PC-3 (cell line): ENCODE measurements at regions not wholly inside any gene's neighbourhood (a gene's known extent, or its start where the extent isn't known, plus 50 kb on each side); places are given as distances from the start of the nearest gene placed in this dataset.
A peak's percentile ranks its signal among the peaks of the same experiment; 100 is the strongest.

Source experiments
- ATAC-seq: fragments of 200-7000 bp; cut with Tn5 transposase; 2 replicates; pipeline ENCODE4 v1.9.1; 2020; ENCODE audit warnings: mild to moderate bottlenecking, moderate library complexity
- BruUV-seq: library from RNA; stranded (reverse); fragments of 400-500 nt; replicated peaks from 2 replicates; lab custom pipeline; 2021; lab: Mats Ljungman, UMichigan
- CTCF ChIA-PET: fragments of 300-600 bp; sonication (Branson Sonifier 250); formaldehyde crosslinking; loops from one replicate; lab custom pipeline; 2022; ENCODE audit warnings: antibody characterized with exemption; lab: Charles Lee
- POLR2A ChIA-PET: fragments of 300-600 bp; sonication (Branson Sonifier 250); formaldehyde crosslinking; loops from one replicate; lab custom pipeline; 2022; ENCODE audit warnings: antibody characterized with exemption; ENCODE audit not compliant: unreplicated experiment; lab: Charles Lee
- DNase-seq: peaks from one replicate; pipeline ENCODE4 v3.0.0-alpha.2; 2015
- H2AFZ ChIP-seq: fragments of 300-600 bp; sonication (generic); 2 replicates; pipeline ENCODE4 v1.6.0; 2016; ENCODE audit warnings: antibody characterized with exemption, low read length
- H3F3A ChIP-seq: fragments of 300-600 bp; sonication (generic); one replicate; pipeline ENCODE4 v1.6.0; 2017; ENCODE audit warnings: antibody characterized with exemption, low read length, control low read depth, mild to moderate bottlenecking; ENCODE audit not compliant: unreplicated experiment
- H3K27ac ChIP-seq: fragments of 300-600 bp; sonication (generic); 2 replicates; pipeline ENCODE4 v1.5.1; 2016; ENCODE audit warnings: mild to moderate bottlenecking, low read length
- H3K27me3 ChIP-seq: fragments of 300-600 bp; sonication (generic); 2 replicates; pipeline ENCODE4 v1.6.1; 2016; ENCODE audit warnings: low read length, mixed read lengths
- H3K36me3 ChIP-seq: fragments of 300-600 bp; sonication (generic); 2 replicates; pipeline ENCODE4 v1.6.1; 2016; ENCODE audit warnings: low read depth, mixed run types, low read length, mixed read lengths
- H3K4me1 ChIP-seq: fragments of 300-600 bp; sonication (generic); 2 replicates; pipeline ENCODE4 v1.5.1; 2016; ENCODE audit warnings: low read length; ENCODE audit not compliant: insufficient read depth
- H3K4me2 ChIP-seq: fragments of 300-600 bp; sonication (generic); 2 replicates; pipeline ENCODE4 v1.6.0; 2016; ENCODE audit warnings: low read length
- H3K4me3 ChIP-seq: fragments of 300-600 bp; sonication (generic); 2 replicates; pipeline ENCODE4 v1.5.1; 2016; ENCODE audit warnings: mild to moderate bottlenecking, low read length, mixed read lengths
- H3K79me2 ChIP-seq: fragments of 300-600 bp; sonication (generic); 2 replicates; pipeline ENCODE4 v1.6.1; 2017; ENCODE audit warnings: low read length, mixed read lengths
- H3K9ac ChIP-seq: fragments of 300-600 bp; sonication (generic); 2 replicates; pipeline ENCODE4 v1.6.0; 2016; ENCODE audit warnings: mild to moderate bottlenecking, low read length
- H3K9me2 ChIP-seq: fragments of 300-600 bp; sonication (generic); replicated peaks from 2 replicates; pipeline ENCODE4 v1.6.1; 2016; ENCODE audit warnings: mixed run types, low read length, mixed read lengths
- H3K9me3 ChIP-seq: fragments of 300-600 bp; sonication (generic); 2 replicates; pipeline ENCODE4 v1.6.1; 2016; ENCODE audit warnings: low read length, mixed read lengths
- H4K20me1 ChIP-seq: fragments of 300-600 bp; sonication (generic); 2 replicates; pipeline ENCODE4 v1.6.1; 2016; ENCODE audit warnings: low read length, mixed read lengths
- EZH2 ChIP-seq: fragments of 300-600 bp; sonication (generic); IDR thresholded peaks from one replicate; pipeline ENCODE4 v1.6.1; 2017; ENCODE audit warnings: antibody characterized with exemption, mild to moderate bottlenecking, low read length; ENCODE audit not compliant: unreplicated experiment
- EZH2phosphoT487 ChIP-seq: fragments of 300-600 bp; sonication (generic); IDR thresholded peaks from 2 replicates; pipeline ENCODE4 v1.6.1; 2018; ENCODE audit warnings: mild to moderate bottlenecking, antibody characterized with exemption, low read length, borderline replicate concordance
- intact Hi-C: fragments of 100-400 bp; cut with micrococcal nuclease; formaldehyde crosslinking; loops from 2 replicates; pipeline ENCODE4 v1.9.0; 2023
- TF ChIP-seq, protein P1 (sequence below): fragments of 300-600 bp; sonication (generic); conservative IDR thresholded peaks from 2 replicates; pipeline ENCODE4 v1.5.1; 2017; ENCODE audit warnings: antibody characterized with exemption, low read depth, mild to moderate bottlenecking, low read length

DNA sequence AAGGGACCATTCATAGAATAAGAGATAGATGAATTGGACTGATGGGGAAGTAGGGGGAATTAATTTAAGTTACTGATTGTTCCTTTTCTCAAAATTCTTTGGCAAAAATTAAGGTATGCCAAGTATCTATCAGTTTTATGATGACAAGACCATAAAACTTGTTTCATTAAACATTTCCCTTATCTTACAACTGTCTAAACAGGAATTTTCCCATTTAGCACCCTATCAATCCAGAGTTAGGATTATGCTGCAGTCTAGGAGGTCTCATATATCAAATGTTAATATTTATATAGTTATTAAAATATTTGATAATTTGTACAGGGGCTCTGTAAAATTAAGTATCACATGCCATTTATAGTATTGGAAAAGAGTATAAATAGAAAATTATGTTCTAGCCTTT, 51.5 kb upstream of the ARID1B start:
- H3K9ac ChIP-seq: no peak overlapping the region
- ChIA-PET POLR2A (no interaction called here), CTCF (no interaction called here)
- H3K9me2 ChIP-seq: no peaks in the 10 kb centered on the region
- H3K9me3 ChIP-seq: no peaks in the 10 kb centered on the region
- TF ChIP-seq, protein P1, sequence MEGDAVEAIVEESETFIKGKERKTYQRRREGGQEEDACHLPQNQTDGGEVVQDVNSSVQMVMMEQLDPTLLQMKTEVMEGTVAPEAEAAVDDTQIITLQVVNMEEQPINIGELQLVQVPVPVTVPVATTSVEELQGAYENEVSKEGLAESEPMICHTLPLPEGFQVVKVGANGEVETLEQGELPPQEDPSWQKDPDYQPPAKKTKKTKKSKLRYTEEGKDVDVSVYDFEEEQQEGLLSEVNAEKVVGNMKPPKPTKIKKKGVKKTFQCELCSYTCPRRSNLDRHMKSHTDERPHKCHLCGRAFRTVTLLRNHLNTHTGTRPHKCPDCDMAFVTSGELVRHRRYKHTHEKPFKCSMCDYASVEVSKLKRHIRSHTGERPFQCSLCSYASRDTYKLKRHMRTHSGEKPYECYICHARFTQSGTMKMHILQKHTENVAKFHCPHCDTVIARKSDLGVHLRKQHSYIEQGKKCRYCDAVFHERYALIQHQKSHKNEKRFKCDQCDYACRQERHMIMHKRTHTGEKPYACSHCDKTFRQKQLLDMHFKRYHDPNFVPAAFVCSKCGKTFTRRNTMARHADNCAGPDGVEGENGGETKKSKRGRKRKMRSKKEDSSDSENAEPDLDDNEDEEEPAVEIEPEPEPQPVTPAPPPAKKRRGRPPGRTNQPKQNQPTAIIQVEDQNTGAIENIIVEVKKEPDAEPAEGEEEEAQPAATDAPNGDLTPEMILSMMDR: no peak
- TF ChIP-seq EZH2phosphoT487 (no peak), EZH2 (no peak)
- BruUV-seq: no TSS peak
- H3K79me2 ChIP-seq: no peaks in the 10 kb centered on the region
- no peak overlapping the region for H2AFZ ChIP-seq
- no peak overlapping the region for H3K27ac ChIP-seq
- no peak overlapping the region for H3K4me2 ChIP-seq
- no peak for DNase-seq
- no peak for ATAC-seq
- no peaks in the 10 kb centered on the region for H3F3A ChIP-seq
- H3K27me3 ChIP-seq: no peaks in the 10 kb centered on the region
- no peak overlapping the region for H3K4me3 ChIP-seq
- H3K4me1 ChIP-seq: peaks cover 12% of the 10 kb centered on the region; the same call in 1 of the 2 replicates
- intact Hi-C loops: no loop called here
- H3K36me3 ChIP-seq: no peaks in the 10 kb centered on the region
- no peaks in the 10 kb centered on the region for H4K20me1 ChIP-seq

DNA sequence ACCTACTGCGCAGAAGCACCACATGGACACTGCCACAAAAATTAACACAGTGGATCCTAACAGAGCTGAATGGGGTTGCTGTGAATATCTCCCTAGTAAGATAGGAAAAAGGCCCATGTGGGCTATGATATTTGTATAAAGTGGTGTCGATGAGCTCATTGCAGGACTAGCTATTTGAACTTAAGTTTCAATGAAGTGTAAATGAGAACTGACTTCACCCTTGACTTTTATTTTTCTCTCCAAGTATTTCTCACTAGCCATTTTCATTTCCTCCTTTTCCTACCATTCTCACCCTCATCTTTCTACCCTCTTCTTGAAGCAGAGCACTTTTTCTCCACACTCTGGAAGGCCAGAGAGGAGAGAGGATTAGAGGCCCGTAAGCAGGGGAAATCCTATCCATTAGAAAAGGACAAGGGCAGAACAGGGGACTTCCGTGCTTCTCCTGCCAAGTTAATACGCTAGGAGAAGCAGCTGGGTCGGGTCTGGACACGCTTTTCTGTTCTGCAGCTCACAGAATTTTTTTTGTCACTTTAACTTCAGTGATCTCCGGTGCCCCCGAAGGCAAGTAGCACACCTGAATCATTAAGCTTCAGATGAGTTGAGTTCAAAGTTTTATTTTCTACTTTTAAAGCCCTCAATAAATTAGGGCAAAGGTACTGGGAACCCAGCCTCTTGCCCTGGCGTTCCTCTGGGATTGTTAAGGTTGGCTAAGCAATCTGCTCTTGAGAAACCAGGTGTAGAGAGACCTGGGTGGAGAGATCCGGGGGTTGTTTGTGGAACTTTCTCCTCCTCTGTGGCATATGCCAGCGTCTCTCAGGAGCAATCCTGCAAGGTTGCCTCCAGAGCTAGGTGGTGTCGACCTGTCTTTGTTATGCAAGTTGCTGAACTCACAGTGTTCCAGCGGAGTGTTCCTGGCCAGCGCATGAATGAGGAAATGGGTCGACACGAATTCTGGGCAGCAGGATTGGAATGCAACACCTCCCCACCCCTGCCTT, 56.2 kb upstream of the ARID1B start:
- Histone ChIP-seq H3K9me2 (no peaks in the 10 kb centered on the region), H3K4me3 (no peak overlapping the region), H3F3A (no peaks in the 10 kb centered on the region), H3K9me3 (no peaks in the 10 kb centered on the region), H3K27me3 (no peaks in the 10 kb centered on the region), H3K4me1 (peaks cover 18% of the 10 kb centered on the region), H3K9ac (peak overlapping the region; percentile 19; the same call in 1 of the 2 replicates), H2AFZ (peak overlapping the region; percentile 87; the same call in 1 of the 2 replicates), H3K27ac (0 out of 2 replicates have a peak overlapping the region, but pooled peaks have one; percentile 22), H3K79me2 (no peaks in the 10 kb centered on the region), H3K4me2 (peak overlapping the region; percentile 68; the same call in 1 of the 2 replicates), H3K36me3 (no peaks in the 10 kb centered on the region), H4K20me1 (no peaks in the 10 kb centered on the region)
- ChIA-PET CTCF (no interaction called here), POLR2A (no interaction called here)
- no peak for DNase-seq
- TF ChIP-seq EZH2phosphoT487: no peak
- intact Hi-C loops: loop anchor here (2.0 kb wide), 1 partner anchor 34 kb away; no protein-coding TSS in a partner anchor
- no TSS peak for BruUV-seq
- ATAC-seq: no peak

DNA sequence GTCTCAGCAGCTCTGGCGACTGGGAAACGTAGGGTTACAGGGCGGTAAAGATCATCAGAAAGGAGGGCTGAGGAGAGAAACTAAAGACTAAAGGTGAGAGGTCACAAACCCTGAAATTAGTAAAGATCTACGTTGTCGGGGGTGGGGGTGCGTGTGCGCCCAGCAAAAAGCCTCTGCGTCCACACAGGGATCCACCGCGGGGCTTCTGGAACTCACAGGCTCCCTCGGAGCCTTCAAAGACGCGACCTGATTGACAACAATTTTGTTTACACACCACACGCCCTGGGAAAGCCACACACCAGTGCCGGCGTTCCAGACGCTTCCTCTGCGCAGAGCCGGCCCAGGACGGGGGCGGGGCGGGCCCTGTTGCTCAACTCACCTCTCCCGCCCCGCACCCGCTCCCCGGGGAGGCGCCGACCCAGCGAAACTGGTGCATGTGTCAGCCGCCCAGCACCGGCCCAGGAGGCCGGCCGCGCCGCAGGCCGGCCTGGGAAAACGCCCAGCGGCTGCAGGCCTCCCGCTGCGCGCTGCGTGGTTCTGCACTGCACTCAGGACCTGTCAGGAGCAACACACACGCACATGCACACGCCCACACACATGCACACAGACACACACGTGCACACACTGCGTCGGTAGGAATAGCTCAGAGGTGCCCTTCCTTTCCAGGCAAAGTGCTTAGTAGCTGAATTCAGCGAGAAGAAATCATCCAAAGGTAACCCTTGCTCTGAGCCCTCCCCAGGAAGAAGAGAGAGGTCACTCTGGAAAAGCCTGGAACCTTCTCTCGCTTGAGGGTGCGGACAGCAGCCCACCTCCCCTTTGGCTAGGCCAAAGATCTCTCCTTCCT, 57.2 kb upstream of the ARID1B start:
- Histone ChIP-seq H3K27me3 (no peaks in the 10 kb centered on the region), H3K9me2 (no peaks in the 10 kb centered on the region), H3K27ac (peak overlapping the region; percentile 60), H3K4me2 (peak overlapping the region; percentile 78), H3K9me3 (no peaks in the 10 kb centered on the region), H3K4me1 (peaks cover 18% of the 10 kb centered on the region), H4K20me1 (no peaks in the 10 kb centered on the region), H2AFZ (peak overlapping the region; percentile 87), H3F3A (no peaks in the 10 kb centered on the region), H3K4me3 (peak overlapping the region; percentile 48), H3K79me2 (no peaks in the 10 kb centered on the region), H3K36me3 (no peaks in the 10 kb centered on the region), H3K9ac (peak overlapping the region; percentile 47)
- TF ChIP-seq, protein P1: no peak
- peak; percentile 65 for TF ChIP-seq EZH2phosphoT487
- intact Hi-C loops: loop anchor here (2.0 kb wide), 1 partner anchor 33 kb away; no protein-coding TSS in a partner anchor
- POLR2A ChIA-PET: interaction anchor here (0.5 to 0.6 kb wide), 2 partner anchors 39 to 268 kb away, joined by 3 to 5 read pairs; no protein-coding TSS in a partner anchor
- ATAC-seq (peak; percentile 99), DNase-seq (peak; percentile 91)
- BruUV-seq: no TSS peak
- CTCF ChIA-PET: no interaction called here
